Endothelial cell (in vitro differentiated cells): ENCODE measurements at regions not wholly inside any gene's neighbourhood (a gene's known extent, or its start where the extent isn't known, plus 50 kb on each side); places are given as distances from the start of the nearest gene placed in this dataset.

Experiments used
- DNase-seq: peaks from one replicate; pipeline ENCODE4 v3.0.0; 2021; ENCODE audit warnings: low spot score
- H3K27ac Mint-ChIP-seq: one replicate; pipeline ENCODE4 v1.8.0; 2021; ENCODE audit warnings: mixed read lengths, inconsistent platforms; ENCODE audit not compliant: unreplicated experiment
- H3K27me3 Mint-ChIP-seq: one replicate; pipeline ENCODE4 v1.8.0; 2021; ENCODE audit warnings: mild to moderate bottlenecking, moderate library complexity, mixed read lengths, inconsistent platforms; ENCODE audit not compliant: unreplicated experiment
- H3K36me3 Mint-ChIP-seq: one replicate; pipeline ENCODE4 v1.8.0; 2021; ENCODE audit warnings: mild to moderate bottlenecking, low read depth, mixed read lengths, inconsistent platforms; ENCODE audit not compliant: unreplicated experiment
- H3K4me1 Mint-ChIP-seq: one replicate; pipeline ENCODE4 v1.8.0; 2021; ENCODE audit warnings: mild to moderate bottlenecking, mixed read lengths, inconsistent platforms; ENCODE audit not compliant: unreplicated experiment
- H3K4me3 Mint-ChIP-seq: one replicate; pipeline ENCODE4 v1.8.0; 2021; ENCODE audit warnings: mild to moderate bottlenecking, mixed read lengths, inconsistent platforms; ENCODE audit not compliant: unreplicated experiment
- H3K9me3 Mint-ChIP-seq: one replicate; pipeline ENCODE4 v1.8.0; 2021; ENCODE audit warnings: mixed read lengths, inconsistent platforms; ENCODE audit not compliant: unreplicated experiment
- TF ChIP-seq, protein P1 (sequence below): fragments of 200-600 bp; sonication (generic); IDR thresholded peaks from one replicate; pipeline ENCODE4 v1.5.0; 2021; ENCODE audit warnings: antibody characterized with exemption; ENCODE audit not compliant: unreplicated experiment

DNA sequence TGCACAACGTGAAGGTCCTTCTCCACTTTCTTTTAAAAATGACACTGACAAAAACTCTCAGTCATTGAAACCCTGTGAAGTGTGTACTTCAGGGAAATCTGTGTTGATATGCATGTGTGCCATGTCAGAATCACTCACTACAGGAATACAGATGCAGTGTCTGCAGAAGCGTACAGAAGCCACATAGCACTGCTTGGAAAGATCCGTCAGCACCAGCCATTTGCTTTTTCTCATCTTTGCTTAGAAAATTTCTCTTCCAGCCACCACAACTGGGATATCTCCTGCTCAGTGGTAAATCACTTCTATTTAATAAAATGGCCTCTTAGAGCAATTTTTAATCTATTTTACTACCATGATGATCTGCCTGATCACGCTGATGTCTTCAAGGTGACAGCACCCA is 91.3 kb upstream of the ARHGEF26 start:
- Mint-ChIP-seq H3K27me3 (no peaks in the 10 kb centered on the region), H3K4me3 (no peak overlapping the region), H3K27ac (no peak overlapping the region), H3K9me3 (no peaks in the 10 kb centered on the region), H3K4me1 (peaks cover 4% of the 10 kb centered on the region), H3K36me3 (no peaks in the 10 kb centered on the region)
- TF ChIP-seq, protein P1, sequence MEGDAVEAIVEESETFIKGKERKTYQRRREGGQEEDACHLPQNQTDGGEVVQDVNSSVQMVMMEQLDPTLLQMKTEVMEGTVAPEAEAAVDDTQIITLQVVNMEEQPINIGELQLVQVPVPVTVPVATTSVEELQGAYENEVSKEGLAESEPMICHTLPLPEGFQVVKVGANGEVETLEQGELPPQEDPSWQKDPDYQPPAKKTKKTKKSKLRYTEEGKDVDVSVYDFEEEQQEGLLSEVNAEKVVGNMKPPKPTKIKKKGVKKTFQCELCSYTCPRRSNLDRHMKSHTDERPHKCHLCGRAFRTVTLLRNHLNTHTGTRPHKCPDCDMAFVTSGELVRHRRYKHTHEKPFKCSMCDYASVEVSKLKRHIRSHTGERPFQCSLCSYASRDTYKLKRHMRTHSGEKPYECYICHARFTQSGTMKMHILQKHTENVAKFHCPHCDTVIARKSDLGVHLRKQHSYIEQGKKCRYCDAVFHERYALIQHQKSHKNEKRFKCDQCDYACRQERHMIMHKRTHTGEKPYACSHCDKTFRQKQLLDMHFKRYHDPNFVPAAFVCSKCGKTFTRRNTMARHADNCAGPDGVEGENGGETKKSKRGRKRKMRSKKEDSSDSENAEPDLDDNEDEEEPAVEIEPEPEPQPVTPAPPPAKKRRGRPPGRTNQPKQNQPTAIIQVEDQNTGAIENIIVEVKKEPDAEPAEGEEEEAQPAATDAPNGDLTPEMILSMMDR = no peak
- no peak for DNase-seq

DNA sequence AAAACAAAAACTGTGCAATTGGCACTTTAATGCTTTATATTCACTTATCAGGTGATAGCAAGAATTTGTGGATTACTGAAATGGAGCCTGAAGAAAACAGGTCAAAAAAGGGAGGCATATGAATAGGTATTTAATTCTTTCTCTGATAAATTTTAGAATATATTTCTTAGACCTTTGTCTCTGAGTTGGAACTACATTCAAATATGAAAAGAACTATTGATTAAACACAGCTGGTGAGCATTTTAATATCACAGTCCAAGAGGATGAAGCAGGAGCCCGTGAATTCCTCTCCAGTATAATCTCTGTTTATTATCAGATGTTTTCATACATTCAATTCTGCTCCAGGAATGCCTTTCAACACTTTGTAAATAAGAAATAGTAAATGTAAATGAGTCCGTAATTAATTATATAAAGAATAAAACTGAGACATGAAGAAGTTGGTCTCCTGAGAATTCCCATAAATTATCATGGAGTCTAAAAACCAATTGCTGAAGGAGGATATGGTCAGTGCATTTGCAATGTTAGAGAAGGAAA is 86.3 kb upstream of the ARHGEF26 start:
- Mint-ChIP-seq H3K4me3 (no peak overlapping the region), H3K27ac (no peak overlapping the region), H3K9me3 (no peaks in the 10 kb centered on the region), H3K36me3 (no peaks in the 10 kb centered on the region), H3K27me3 (no peaks in the 10 kb centered on the region), H3K4me1 (peaks cover 4% of the 10 kb centered on the region)
- no peak for DNase-seq
- TF ChIP-seq, protein P1 = no peak

DNA sequence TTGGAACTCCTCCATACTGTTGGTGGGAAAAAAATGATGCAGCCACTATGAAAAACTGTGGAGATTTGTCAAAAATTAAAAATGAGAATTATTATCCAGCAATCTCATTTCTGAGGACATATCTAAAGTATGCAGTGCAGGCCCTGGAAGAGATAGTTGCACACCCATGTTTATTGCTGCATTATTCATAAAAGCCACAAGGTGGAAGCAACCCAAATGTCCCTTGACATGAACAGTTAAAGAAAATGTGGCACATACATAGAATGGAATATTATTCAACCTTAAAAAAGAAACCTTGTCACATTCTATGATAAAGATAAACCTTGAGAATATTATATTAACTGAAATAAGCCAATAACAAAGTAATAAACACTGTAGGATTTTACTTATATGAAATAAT is 80.9 kb upstream of the ARHGEF26 start:
- Mint-ChIP-seq H3K4me1 (no peaks in the 10 kb centered on the region), H3K9me3 (no peaks in the 10 kb centered on the region), H3K4me3 (no peak overlapping the region), H3K27ac (no peak overlapping the region), H3K36me3 (no peaks in the 10 kb centered on the region), H3K27me3 (no peaks in the 10 kb centered on the region)
- TF ChIP-seq, protein P1 = peak; percentile 52
- DNase-seq = no peak

DNA sequence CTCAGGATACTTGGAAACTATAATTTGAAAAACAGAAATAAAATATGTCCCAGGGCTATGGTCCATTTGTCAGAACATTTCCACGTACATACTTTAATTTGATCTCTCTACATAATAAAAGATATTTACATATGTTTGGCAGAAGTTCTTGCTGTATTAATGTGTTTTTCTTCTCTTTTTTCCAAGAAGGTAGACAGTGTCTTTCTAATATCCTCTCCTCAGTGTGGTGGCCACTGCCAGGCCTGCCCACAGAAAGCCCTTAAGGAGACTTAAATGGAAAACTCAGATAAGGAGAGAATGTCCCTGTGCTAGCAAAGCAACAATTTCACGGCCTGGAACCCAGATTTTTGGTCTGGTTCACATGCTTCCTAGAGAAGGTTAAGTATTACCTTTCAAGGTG is 76.5 kb upstream of the ARHGEF26 start:
- H3K9me3 Mint-ChIP-seq = no peaks in the 10 kb centered on the region
- H3K27ac Mint-ChIP-seq = no peak overlapping the region
- H3K4me3 Mint-ChIP-seq = no peak overlapping the region
- peaks cover 7% of the 10 kb centered on the region for H3K4me1 Mint-ChIP-seq
- no peak for DNase-seq
- TF ChIP-seq, protein P1 = no peak
- no peaks in the 10 kb centered on the region for H3K36me3 Mint-ChIP-seq
- no peaks in the 10 kb centered on the region for H3K27me3 Mint-ChIP-seq

DNA sequence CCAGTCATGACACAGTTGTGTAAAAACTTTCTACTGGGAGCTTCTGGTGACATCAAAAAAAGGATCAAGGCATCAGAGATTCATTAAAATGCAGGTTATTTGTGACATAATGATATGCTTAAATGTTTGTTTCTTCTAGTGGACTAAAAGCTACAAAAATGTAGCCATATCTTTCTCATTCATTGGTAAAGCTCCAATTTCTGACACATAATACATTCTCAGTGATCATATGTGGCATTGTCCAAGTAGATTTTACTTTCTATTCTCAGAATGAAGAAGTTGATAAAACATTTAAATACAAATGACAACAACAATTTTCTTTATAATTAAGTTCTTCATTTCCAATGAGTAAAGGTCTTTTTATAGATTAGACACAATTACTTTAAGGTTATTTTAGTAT is 71.0 kb upstream of the ARHGEF26 start:
- TF ChIP-seq, protein P1 = no peak
- Mint-ChIP-seq H3K4me3 (no peak overlapping the region), H3K36me3 (no peaks in the 10 kb centered on the region), H3K9me3 (no peaks in the 10 kb centered on the region), H3K4me1 (peaks cover 7% of the 10 kb centered on the region), H3K27ac (no peak overlapping the region), H3K27me3 (no peaks in the 10 kb centered on the region)
- DNase-seq = no peak
